ENCODE measurements at regions not wholly inside any gene's neighbourhood (a gene's known extent, or its start where the extent isn't known, plus 50 kb on each side); places are given as distances from the start of the nearest gene placed in this dataset.

DNA sequence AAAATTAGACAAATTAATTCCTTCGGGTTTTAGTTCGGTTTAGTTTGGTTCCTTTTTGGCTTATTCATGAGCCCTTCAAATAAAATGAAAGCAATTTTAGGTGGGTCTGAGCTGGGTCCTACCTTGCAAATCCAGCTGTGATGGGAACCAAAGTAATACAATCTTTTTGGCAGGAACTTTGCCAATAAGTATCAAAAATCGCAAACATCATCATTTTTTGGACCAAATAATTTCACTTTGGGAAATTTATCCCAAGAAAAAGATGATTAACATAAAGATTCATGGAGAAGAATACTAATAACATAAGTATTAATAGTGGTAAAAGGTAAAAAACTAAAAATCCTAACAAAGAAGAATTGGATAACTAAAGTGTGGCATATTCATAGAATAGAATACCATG, 67.8 kb upstream of the MYOCD start:
- Mint-ChIP-seq H3K4me1 (ENCODE audit: low read depth, unreplicated experiment) (peaks cover 6% of the 10 kb centered on the region), H3K4me3 (ENCODE audit: low read depth, unreplicated experiment) (no peak overlapping the region), H3K36me3 (ENCODE audit: insufficient read depth, unreplicated experiment) (no peaks in the 10 kb centered on the region), H3K27me3 (ENCODE audit: unreplicated experiment) (no peaks in the 10 kb centered on the region), H3K27ac (ENCODE audit: unreplicated experiment) (no peak overlapping the region), H3K9me3 (ENCODE audit: low read depth, unreplicated experiment) (no peaks in the 10 kb centered on the region)
- no peak for DNase-seq
- CTCF ChIA-PET: no interaction called here
- TF ChIP-seq CTCF (IDR thresholded peaks at IDR 0.05; ENCODE audit: unreplicated experiment): no peak
- BruUV-seq (replicated peaks): no TSS peak
- intact Hi-C loops (cut with micrococcal nuclease; ENCODE audit: unreplicated experiment): no loop called here

DNA sequence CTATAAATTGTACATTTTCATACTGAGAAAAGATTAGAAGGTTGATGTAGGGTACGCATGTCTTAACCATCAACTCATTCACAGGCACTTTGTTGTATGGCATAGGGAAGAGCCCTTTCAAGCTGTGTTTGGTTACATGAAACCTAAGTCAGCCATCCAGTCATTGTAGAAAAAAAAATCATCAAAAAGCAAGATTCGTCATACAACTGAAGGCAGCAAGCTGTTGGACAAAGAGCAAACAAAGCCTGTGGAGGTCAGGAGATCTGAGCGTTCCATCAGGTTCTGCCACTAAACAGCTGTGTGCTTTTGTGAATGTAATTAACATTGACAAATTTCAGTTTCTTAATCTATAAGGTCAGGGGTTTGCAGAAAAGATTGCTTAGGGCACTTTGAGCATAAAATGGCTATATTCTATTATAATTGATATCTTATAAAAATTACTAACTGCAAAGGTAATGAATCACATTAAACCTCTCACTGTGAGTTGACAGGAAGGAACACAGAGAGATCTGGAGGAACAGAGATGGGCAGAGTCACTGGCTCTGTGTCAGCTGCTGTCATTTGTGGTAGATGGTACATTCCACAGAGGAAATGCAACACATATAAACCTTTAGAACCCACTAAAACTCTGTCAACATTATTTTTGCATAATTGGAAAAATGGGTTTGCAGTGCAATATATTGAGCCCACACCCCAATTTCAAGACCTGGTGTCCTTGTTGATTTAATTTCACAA, 66.3 kb upstream of the MYOCD start:
- no peaks in the 10 kb centered on the region for H3K36me3 Mint-ChIP-seq (ENCODE audit: insufficient read depth, unreplicated experiment)
- H3K9me3 Mint-ChIP-seq (ENCODE audit: low read depth, unreplicated experiment): no peaks in the 10 kb centered on the region
- CTCF ChIA-PET: no interaction called here
- no peaks in the 10 kb centered on the region for H3K27me3 Mint-ChIP-seq (ENCODE audit: unreplicated experiment)
- H3K4me3 Mint-ChIP-seq (ENCODE audit: low read depth, unreplicated experiment): no peak overlapping the region
- H3K4me1 Mint-ChIP-seq (ENCODE audit: low read depth, unreplicated experiment): no peaks in the 10 kb centered on the region
- TF ChIP-seq CTCF (IDR thresholded peaks at IDR 0.05; ENCODE audit: unreplicated experiment): no peak
- intact Hi-C loops (cut with micrococcal nuclease; ENCODE audit: unreplicated experiment): no loop called here
- no peak overlapping the region for H3K27ac Mint-ChIP-seq (ENCODE audit: unreplicated experiment)
- DNase-seq: no peak
- BruUV-seq (replicated peaks): no TSS peak

- no peak for TF ChIP-seq CTCF (IDR thresholded peaks at IDR 0.05; ENCODE audit: unreplicated experiment)
- no TSS peak for BruUV-seq (replicated peaks)
- no peaks in the 10 kb centered on the region for H3K36me3 Mint-ChIP-seq (ENCODE audit: insufficient read depth, unreplicated experiment)
Observed at GRCh38 chr17:12600349-12600748, 65.3 kb upstream of the MYOCD start.

DNA sequence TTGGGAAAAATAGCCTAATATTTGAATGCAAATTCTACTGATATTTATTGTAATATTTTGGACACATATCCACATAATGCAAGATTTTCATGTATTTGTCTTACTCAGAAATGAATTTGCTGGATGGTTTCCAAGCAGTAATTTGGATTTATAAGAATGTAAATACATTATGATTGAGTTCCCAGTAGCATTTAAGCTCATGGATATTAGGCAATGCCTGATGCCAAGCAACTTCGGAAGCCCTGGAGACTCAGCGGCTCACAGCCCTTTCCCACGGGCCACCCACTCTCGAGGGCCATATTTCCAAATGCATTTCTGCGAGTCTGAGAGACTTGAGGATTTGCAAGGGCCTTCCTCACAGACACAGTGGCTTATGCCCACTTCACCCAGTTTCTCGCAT, 62.1 kb upstream of the MYOCD start:
- no peak for DNase-seq
- H3K27me3 Mint-ChIP-seq (ENCODE audit: unreplicated experiment): peaks cover 3% of the 10 kb centered on the region
- H3K36me3 Mint-ChIP-seq (ENCODE audit: insufficient read depth, unreplicated experiment): no peaks in the 10 kb centered on the region
- H3K4me1 Mint-ChIP-seq (ENCODE audit: low read depth, unreplicated experiment): no peaks in the 10 kb centered on the region
- H3K27ac Mint-ChIP-seq (ENCODE audit: unreplicated experiment): no peak overlapping the region
- CTCF ChIA-PET: no interaction called here
- no peak overlapping the region for H3K4me3 Mint-ChIP-seq (ENCODE audit: low read depth, unreplicated experiment)
- BruUV-seq (replicated peaks): no TSS peak
- no peak for TF ChIP-seq CTCF (IDR thresholded peaks at IDR 0.05; ENCODE audit: unreplicated experiment)
- intact Hi-C loops (cut with micrococcal nuclease; ENCODE audit: unreplicated experiment): no loop called here
- H3K9me3 Mint-ChIP-seq (ENCODE audit: low read depth, unreplicated experiment): no peaks in the 10 kb centered on the region

More at GRCh38 chr17:12600349-12600748, 65.3 kb upstream of the MYOCD start:
- H3K27ac Mint-ChIP-seq (ENCODE audit: unreplicated experiment): no peak overlapping the region
- H3K9me3 Mint-ChIP-seq (ENCODE audit: low read depth, unreplicated experiment): no peaks in the 10 kb centered on the region
- intact Hi-C loops (cut with micrococcal nuclease; ENCODE audit: unreplicated experiment): no loop called here
- no peaks in the 10 kb centered on the region for H3K27me3 Mint-ChIP-seq (ENCODE audit: unreplicated experiment)
- no peaks in the 10 kb centered on the region for H3K4me1 Mint-ChIP-seq (ENCODE audit: low read depth, unreplicated experiment)
- CTCF ChIA-PET: no interaction called here
- no peak for DNase-seq
- no peak overlapping the region for H3K4me3 Mint-ChIP-seq (ENCODE audit: low read depth, unreplicated experiment)
